ENCODE measurements at regions not wholly inside any gene's neighbourhood (a gene's known extent, or its start where the extent isn't known, plus 50 kb on each side); places are given as distances from the start of the nearest gene placed in this dataset.

DNA sequence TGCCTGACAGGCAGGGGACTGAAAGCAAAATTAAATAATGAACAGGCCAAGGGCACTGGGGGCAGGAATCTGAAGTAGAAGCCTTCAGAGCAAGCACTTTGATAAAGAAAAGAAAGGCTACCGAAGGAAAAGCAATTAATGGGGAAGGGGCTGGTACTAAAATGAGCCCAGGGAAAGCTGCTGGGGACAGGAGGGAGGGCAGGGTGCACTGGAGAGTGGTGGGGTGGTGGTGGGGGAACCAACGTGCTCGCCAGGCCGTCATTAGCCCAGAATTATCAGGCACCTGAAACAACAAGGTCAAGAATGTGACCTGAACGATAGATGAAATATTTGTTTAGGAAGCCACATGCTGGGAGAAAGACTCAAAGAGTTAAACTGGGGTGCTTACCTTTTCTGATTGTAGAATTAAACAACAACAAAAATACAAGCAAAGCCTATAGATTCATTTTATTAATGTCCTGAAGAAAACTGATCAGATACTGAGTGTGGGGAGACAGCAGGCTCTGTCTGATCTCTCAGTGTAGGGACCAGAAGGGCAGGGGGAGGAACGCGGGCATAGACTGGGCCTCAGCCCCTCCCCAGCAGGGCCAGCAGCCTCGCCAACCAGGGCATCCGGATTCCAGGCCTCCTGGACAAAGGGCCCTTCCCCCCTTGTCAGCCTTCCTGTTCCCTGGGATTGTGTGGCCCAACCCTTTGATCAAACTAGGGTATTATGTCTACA, 239.7 kb upstream of the KLF3 start:
- H3K27me3 ChIP-seq = no peaks in the 10 kb centered on the region
- H3K36me3 ChIP-seq = no peaks in the 10 kb centered on the region
- H3K9me3 ChIP-seq = no peaks in the 10 kb centered on the region
- no peak for DNase-seq
- no peak overlapping the region for H3K4me3 ChIP-seq (ENCODE audit: low read depth, low read length)
- TF ChIP-seq CTCF (IDR thresholded peaks at IDR 0.05; ENCODE audit: low read depth, low read length) = no peak
- H3K4me1 ChIP-seq = peaks cover 5% of the 10 kb centered on the region; the same call in 1 of the 2 replicates

- no peak for TF ChIP-seq CTCF (IDR thresholded peaks at IDR 0.05; ENCODE audit: low read depth, low read length)
- Histone ChIP-seq H3K9me3 (no peaks in the 10 kb centered on the region), H3K27me3 (no peaks in the 10 kb centered on the region)
Observed at GRCh38 chr4:38426532-38426931, 237.5 kb upstream of the KLF3 start.

DNA sequence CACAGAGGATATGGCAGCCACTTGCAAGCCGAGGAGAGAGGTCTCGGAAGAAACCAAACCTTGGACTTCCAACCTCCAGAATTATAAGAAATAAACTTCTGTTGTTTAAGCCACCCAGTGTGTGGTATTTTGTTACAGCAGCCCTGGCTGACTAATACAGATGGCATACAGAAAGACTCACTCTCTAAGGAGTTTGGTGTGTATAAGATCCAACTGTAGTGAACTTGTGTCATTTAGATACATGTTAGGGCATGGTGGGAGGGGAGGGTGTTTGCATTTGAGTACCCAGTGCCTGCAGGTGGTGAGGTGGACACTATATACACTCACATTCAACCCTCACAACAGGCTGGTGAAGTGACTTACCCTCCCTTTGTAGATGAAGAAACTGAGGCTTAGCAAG, 233.2 kb upstream of the KLF3 start:
- Histone ChIP-seq H3K27me3 (no peaks in the 10 kb centered on the region), H3K9me3 (no peaks in the 10 kb centered on the region), H3K36me3 (no peaks in the 10 kb centered on the region), H3K4me3 (ENCODE audit: low read depth, low read length) (no peak overlapping the region), H3K4me1 (no peaks in the 10 kb centered on the region)
- no peak for TF ChIP-seq CTCF (IDR thresholded peaks at IDR 0.05; ENCODE audit: low read depth, low read length)
- DNase-seq = no peak

More at GRCh38 chr4:38426532-38426931, 237.5 kb upstream of the KLF3 start:
- Histone ChIP-seq H3K4me1 (peaks cover 5% of the 10 kb centered on the region; the same call in 1 of the 2 replicates), H3K36me3 (no peaks in the 10 kb centered on the region), H3K4me3 (ENCODE audit: low read depth, low read length) (no peak overlapping the region)
- no peak for DNase-seq

GRCh38 chr4:38442073-38442788, 221.8 kb upstream of the KLF3 start:
- H3K36me3 ChIP-seq = no peaks in the 10 kb centered on the region
- no peak for TF ChIP-seq CTCF (IDR thresholded peaks at IDR 0.05; ENCODE audit: low read depth, low read length)
- no peak overlapping the region for H3K4me3 ChIP-seq (ENCODE audit: low read depth, low read length)
- no peak for DNase-seq
- no peaks in the 10 kb centered on the region for H3K27me3 ChIP-seq
- H3K4me1 ChIP-seq = no peaks in the 10 kb centered on the region
- no peaks in the 10 kb centered on the region for H3K9me3 ChIP-seq

- no peak overlapping the region for H3K4me3 ChIP-seq (ENCODE audit: low read depth, low read length)
- no peak for DNase-seq
- H3K9me3 ChIP-seq = no peaks in the 10 kb centered on the region
- TF ChIP-seq CTCF (IDR thresholded peaks at IDR 0.05; ENCODE audit: low read depth, low read length) = no peak
- no peaks in the 10 kb centered on the region for H3K4me1 ChIP-seq
- no peaks in the 10 kb centered on the region for H3K27me3 ChIP-seq
- no peaks in the 10 kb centered on the region for H3K36me3 ChIP-seq
Observed at GRCh38 chr4:38449506-38450174, 214.4 kb upstream of the KLF3 start.
